Daoy (cell line): ENCODE measurements at regions not wholly inside any gene's neighbourhood (a gene's known extent, or its start where the extent isn't known, plus 50 kb on each side); places are given as distances from the start of the nearest gene placed in this dataset.
"Not testable (repeated sequence)": the region's sequence is repeated elsewhere in the genome, so short reads cannot be mapped to it uniquely, and the experiment has no call there.

Experiments used
- DNase-seq: peaks from one replicate; pipeline ENCODE4 v3.0.0-alpha.2; 2015; ENCODE audit warnings: low read depth

DNA sequence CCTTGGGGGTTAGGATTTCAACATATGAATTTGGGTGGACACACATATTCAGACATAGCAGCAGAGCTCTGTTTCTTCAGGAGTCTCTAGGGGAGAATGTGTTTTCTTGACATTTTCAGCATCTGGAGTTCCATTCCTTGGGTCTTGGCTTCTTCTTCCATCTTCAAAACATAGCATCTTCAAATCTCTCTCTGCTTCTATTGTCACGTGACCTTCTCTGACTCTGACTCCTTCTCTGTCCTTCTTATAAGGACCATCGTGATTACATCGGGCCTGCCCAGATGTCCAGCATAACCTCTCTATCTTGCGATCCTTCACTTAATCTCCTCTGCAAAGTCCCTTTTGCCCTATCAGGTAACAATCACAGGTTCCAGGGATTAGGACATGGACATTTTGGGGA is 101.0 kb upstream of the CHD6 start:
- DNase-seq = no peak

DNA sequence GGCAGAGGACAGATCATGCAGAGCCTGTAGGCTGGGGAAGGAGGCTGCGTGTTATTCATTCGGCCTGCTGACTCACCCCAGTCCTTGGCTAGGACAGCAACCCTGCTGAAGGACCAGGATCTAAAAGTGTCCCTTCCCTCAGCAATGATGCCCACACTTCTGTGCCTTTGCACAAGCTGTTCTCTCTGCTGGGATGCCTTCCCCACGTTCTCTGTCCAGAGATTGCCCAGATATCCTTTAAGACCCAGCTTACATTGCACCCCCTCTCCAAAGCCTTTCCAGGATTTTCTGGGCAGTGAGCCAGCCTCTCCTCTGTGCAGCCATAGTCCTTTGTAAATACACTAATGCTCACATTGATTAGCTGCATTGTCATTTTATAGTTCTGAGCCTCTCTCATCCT is 99.3 kb upstream of the CHD6 start:
- no peak for DNase-seq

DNA sequence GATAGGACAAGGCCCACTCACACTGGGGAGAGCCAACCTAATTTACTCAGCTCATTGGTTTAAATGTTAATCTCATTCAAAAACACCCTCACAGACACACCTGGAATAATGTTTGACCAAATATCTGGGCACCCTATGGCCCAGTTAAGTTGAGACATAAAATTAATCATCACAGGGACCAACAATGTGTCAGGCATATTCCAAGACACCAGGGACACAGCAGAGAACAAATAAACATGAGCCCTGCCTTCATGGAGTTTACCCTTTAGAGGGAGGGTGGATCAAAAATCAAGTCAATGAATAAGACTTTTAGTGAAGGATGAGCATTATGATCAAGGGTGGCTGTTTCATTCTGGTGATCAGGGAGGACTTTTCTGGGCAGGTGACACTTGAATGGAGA is 98.7 kb upstream of the CHD6 start:
- no peak for DNase-seq

DNA sequence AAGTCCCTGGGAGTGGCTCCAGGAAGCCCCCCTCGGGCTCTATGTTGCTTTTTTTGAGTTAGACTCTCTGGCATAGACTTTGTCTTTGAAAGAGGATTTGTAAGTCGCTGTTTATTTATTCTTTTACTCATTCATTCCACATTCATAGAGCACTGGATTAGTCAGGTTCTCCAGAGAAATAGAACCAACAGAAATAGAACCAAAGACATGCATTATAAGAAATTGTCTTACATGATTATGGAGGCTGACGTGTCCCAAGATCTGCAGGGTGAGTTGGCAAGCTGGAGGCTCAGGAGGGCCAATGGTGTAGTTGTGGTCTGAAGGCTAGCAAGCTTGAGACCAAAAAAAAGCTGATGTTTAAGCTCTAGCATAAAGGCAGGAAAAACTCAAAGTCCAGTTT is 98.3 kb upstream of the CHD6 start:
- no peak for DNase-seq

DNA sequence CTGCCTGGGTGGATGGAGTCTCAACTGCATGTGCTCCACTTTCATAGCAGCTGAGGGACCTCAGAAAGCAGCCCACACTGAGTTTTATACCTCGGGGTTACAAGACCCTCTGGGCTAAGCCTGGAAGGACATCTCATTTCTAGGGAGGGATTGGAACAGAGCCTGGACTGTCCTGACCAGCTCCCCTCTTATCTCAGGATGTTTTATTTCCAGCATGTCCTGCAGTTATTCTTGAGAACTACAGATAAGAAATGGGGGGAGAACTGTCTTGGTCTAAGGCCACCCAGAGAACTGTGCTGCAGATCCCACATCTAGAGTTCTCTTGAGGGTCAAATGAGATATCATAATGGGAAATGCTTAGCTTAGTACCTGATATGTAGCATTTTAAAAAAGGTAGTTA is 97.3 kb upstream of the CHD6 start:
- DNase-seq = no peak

DNA sequence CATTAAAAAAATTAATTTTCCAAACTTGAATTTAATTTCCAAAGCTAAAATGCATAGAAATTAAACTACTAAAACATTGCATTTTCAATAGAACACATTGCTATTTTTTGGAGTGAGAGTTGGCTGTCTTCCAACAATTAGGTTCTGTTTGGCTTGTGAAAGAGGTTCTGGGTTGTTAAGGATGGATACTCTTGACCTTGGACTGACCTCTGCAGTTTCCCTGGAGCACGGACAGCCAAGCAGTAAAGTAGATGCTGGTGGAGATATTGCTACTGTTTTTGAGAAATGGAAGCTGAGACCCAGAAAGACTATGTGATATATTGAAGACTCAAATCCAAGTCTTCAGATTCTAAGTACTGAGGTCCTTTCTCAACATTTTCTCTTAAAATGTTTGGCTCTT is 95.9 kb upstream of the CHD6 start:
- no peak for DNase-seq

DNA sequence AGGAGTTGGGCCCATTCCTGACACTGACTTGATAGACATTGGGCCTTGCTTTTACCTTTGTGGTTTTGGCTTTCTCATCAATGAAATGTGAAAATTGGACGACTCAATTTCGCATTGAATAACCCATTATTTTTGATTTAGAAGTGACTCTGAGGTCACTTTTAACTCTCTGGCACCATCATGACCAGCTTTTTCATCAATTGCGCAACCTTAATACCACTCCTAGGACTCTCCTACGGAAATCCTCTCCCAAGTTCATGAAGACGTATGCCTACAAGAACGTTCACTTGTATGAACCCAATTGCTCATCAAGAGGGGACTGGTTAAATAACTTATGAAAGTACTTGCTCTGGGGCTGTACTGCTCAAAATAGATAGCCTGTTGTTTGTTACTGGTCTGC is 86.7 kb upstream of the CHD6 start:
- DNase-seq = no peak

DNA sequence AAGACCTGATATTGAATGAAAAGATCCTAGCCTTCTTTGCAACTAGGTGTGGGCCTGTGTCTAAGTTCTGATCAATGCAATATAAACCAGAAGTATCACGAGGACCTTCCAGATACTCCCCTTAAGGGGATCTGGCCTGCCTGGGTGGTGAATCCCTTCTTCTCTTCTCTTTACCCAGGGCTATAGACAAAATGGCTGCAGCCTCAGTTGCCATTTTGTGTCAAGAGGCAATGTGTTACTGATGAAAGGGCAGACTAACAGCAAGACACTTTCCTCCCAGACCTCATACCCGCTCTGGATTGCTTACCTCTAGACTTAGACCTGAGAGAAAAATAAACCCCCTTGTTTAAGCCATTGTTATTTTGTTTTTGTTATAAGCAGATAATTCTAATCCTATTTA is 84.5 kb upstream of the CHD6 start:
- no peak for DNase-seq

DNA sequence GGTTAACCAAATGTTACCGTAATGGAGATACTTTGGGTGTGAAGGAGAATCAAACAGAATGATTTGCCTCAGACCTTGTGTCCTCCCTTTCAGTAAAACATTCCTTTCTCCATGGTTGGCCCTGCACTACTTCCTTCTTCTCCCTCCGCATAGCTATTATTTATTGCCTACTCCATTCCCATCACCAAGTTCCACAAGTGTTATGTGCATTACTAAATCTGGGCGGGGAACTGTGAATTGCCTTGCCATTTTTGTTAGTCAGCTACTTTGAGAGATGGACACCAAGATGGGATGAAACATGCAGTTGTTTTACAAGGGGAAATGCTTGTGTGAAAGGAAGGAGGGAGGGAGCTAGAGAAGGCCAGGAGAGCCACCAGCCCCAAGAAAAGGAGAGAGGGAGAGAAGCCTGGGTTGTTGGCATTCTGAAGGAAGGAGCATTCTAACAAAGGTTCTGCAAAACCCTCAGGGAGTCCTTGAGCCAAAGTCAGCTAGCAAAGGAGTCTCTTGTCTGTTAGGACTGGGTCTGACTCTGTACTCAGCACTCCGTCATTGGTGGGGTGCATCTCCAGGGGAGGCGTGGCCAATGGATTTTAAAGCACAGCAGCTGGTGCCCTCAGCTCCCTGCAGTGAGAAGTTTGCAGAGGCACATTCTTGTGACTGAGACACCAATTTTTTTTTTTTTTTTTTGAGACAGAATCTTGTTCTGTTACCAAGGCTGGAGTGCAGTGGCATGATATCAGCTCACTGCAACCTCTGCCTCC is 83.6 kb upstream of the CHD6 start:
- DNase-seq = no peak

DNA sequence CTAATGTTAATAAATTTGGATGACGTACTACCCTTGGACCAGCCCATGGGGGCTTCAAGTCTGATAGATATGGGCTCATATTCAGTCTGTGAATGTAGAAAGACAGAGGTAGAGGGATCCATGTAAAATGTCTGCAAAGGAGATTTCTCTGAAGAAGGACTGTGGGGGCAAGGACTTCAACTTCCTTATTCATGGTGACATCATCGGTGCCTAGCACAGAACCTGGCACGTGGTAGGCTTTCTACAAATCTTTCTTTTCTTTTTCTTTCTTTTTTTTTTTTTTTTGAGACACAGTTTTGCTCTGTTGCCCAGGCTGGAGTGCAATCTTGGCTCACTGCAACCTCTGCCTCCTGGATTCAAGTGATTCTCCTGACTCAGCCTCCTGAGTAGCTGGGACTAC is 81.5 kb upstream of the CHD6 start:
- not testable (repeated sequence) for DNase-seq

DNA sequence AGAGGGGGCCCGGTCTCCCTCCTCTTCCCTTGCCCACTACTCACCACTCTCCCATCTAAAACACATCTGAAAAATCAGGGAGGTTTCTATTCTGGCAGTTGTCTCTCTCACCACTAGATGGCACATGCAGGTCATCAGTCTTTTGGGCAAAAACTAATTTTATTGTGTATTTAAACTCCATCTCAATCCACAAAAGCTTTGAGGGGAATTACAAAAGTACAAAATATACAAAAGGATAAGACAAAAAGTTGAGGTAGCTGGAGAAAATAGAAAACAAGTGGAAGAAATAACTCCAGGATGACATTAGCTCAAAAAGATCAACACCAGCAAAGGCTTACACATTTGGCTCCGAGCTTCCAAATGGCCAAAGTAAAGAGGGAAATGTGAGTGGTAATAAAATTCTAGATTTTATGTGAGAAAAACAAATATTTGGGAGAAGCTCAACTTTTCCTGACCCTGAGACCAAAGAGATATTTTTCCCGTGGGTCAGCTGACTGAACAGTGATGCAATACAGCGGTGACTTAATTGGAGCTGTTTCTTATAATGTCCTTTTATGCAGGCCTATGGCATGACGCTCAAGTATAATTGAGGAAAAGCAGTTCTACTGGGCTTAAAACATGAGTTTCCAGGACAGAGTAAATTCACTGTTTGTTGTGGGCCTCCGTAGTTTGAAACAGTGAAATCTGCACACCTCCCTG is 79.8 kb upstream of the CHD6 start:
- DNase-seq = peak; percentile 9

DNA sequence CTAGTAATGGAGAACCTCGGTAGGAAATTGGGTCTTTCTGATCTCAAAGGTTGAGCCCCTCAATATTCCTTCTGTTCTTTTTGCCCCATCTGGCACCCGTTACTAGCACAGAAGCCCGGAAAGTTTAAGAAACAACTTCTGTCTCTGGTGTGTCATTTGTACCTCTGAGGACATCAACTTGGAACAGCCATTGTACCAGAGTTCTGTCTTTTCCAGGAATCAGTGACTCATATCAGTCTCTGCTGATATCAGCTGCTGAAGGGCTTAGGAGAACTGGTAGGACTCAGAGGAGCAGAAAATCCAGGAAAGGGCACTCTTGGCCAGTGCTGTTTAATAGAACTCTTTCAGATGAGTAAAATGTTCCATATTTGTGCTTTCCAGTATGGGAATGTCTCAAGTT is 78.3 kb upstream of the CHD6 start:
- no peak for DNase-seq

DNA sequence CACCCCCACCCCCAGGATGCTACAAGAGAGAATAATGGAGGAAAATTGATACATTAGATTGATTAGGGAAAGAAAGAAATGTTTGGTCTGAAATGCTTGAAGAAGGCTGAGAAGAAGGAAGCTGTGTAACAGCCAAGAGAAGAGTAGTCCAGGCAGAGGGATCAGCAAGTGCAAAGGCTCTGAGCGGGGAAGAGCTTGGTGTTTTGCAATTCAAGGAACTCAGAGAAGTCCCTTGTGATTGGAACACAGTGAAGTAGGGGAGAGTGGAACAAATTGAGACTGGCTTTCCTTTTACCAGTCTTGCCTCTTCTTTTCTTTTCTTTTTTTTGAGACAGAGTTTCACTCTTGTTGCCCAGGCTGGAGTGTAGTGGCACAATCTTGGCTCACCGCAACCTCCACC is 76.6 kb upstream of the CHD6 start:
- no peak for DNase-seq

DNA sequence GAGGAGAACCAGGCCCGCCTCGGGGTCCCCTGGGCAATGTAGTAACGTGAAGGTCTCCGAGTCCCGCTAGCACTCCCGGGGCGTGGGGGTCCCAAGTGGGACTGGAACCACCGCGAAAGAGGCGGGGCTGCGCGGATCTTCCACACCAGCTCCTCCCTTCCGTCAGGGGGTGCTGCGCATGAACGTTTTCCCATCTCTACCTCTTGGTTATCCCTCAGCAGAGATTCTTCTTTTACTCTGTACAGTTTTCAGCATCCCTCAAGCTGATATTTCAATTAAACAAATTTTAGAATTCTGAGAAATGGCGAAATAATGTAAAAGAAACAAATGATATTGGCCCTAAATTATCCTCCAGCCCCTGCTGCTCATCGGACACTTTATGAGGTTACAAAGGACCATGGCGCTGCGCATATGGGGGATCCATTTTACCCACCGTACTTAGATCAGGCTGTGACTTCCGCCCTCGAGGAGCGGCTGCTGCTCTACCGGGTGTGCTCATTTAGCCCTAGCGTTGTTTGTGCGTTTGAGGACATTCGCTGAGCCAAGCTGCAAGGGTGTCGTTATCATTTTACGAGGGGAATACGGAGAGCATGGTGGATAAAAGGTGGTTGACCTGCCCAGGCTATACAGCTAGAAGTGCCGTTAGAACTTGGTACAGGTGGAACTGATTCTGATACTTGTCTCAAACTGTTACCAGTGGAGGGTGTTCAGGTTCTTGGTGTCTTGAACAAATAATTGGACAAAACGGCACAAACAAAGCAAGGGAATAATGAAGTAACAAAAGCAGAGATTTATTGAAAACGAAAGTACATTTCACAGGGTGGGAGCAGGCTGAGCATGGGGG is 75.2 kb upstream of the CHD6 start:
- peak; percentile 86 for DNase-seq

DNA sequence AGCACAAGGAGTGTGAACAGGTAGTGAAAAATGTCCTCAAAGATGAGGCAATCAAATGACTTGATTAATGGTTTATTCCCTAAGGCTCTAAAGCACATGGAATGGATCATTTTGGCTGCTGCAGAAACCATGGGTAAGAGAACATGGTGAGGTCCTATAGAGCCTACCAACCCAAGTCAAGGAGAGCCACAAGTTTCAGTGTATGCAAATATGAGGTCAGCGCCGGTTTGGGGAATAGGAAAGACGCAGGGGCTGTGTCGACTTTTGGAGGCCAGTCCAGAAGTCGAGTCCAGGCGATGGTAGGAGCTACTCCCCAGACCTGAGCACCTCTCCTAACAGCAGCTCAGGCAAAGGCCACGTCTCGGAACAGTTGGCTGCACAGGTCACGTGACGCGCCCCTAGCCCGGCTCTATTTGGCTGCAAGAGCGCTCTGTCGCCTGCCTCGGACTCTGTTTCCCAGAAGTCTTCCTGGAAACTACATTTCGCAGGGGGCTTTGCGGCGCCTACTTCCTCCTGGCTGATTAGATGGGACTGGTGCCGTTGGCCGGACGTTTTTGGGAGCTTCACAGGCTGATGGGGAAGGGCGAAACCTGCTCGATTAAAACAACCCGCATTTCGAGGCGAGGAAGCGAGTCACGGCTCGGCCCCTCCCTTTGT is 74.4 kb upstream of the CHD6 start:
- DNase-seq = peak; percentile 70

DNA sequence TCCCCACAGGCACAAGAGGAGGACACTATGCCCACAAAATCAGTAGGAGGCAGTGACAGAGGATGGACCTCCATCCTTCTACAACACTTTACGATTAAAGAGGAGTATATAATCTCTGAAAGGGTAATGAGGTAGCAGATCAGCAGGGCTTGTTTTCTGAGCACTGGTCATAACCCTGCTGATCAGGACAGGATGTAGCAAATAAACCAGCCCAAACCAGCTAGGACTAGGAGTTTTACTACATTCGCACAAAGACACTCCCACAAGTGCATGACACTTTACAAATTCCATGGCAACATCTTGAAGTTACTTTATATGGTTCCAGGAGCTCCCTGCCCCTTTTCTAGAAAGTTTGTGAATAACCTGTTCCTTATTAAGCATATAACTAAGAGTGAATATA is 73.3 kb upstream of the CHD6 start:
- DNase-seq = no peak

DNA sequence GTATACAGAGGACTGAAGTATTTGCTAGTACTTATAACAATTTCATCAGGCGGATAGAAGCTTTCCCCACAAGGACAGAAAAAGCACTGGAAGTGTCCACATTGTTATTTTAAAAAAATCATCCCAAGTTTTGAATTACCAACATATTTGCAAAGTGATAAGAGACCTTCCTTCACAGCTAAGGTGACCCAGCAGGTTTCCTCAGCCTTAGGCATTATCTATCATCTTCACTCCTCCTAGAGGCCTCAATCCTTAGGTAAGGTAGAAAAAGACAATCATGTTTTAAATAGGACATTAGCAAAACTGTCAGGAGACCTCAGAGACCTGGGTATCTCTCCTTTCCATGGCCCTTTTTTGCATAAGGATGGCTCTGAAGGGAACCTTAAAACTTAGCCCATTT is 72.5 kb upstream of the CHD6 start:
- DNase-seq = no peak

DNA sequence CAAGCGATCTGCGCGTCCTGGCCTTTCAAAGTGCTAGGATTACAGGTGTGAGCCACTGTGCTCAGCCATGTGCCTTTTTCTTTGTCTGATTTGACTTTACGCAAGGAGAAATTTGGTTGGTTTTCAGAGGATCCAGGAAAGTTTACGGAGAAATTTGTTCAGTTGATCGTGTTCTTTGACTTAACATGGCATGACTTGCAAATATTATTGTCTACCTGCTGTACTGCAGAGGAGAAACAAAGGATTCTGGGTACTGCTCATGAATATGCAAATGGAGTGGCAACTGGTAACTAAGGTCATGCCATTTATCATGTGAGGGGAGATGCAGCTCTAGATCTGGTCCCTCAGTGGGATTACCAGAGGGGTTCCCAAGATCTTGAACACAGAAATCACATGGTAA is 68.8 kb upstream of the CHD6 start:
- DNase-seq = no peak

DNA sequence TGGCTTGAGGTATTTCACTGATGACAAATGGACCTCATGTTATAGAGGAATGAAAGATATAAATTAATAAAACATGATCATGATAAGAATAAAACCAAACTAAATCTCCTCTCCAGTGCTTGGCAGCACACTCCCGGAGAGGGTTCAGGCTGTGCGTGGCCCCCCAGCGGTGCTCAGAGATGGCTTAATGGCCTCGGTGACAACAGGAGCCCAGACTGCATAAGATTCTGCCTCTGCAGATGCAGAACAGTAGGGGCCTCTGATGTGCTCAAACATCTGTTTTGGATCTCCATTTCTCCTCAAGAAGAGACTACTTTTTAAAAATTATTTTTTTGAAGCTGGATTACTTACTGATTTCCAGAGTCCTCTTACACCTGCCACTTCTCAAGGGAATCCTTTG is 67.0 kb upstream of the CHD6 start:
- not testable (repeated sequence) for DNase-seq

DNA sequence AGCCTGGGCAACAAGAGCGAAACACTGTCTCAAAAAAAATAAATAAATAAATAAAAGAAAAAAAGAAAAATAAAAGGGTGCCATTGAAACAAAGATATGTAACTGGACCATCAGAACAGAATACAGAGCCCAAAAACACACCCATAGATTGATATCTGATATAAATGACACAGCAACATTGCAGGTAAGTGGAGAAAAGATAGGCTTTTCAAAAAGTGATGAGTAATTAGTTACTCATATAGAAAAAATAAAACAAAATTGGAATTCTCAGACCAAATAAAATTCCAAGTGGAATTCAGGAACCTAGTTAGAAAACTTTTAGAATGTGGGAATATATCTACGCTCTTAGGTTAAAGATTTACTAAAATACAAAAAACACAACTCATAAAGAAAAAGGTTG is 60.6 kb upstream of the CHD6 start:
- no peak for DNase-seq

DNA sequence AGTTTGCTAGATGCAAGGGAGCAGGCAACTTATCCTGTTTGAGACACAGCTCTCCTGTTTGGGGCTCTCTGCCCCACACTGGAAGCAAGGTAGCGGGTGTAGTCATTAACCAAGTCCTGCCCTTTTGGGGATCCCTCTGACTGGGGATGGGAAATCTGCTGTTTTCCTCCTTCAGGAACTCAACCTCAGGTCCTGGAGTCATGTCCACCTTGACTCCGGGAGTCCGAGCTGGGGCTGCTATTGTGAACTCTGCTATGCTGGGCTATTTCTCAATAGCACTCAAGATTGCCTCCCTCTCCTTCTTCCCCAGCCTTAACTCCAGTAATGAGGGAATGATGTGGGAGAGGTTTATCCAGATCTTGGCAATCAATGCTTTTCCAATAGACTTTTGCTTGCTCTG is 54.1 kb upstream of the CHD6 start:
- no peak for DNase-seq

DNA sequence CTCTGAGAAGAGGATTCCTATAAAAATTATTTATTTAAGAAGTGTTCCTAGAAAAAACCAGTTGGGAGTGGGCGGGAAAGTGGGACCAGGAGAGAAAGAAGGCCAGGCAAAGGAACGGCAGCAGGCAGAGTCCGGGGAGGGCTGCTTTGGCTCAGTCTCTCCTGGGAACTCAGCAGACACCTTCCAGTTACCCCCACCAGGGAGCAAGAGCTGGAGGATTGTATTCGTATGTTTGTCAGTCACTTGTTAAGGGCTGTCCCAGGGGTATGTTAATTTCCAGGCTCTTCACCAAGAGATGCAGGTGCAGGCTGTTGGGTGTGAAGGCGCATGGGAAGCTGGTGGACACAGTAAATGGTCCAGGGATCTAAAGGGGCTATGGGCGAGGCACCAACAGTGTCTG is 53.0 kb upstream of the CHD6 start:
- DNase-seq = no peak
